GM12864 (cell line): ENCODE measurements at regions not wholly inside any gene's neighbourhood (a gene's known extent, or its start where the extent isn't known, plus 50 kb on each side); places are given as distances from the start of the nearest gene placed in this dataset.

Experiments used
- DNase-seq: peaks from one replicate; pipeline ENCODE4 v3.0.0-alpha.2; 2011; ENCODE audit warnings: low read depth
- H3K4me3 ChIP-seq: 2 replicates; pipeline ENCODE4 v1.5.1; 2011; ENCODE audit warnings: mild to moderate bottlenecking, low read depth, low read length, control low read depth
- CTCF ChIP-seq: IDR thresholded peaks from 2 replicates; pipeline ENCODE4 v1.5.1; 2011; ENCODE audit warnings: low read depth, mild to moderate bottlenecking, moderate library complexity, low read length, control low read depth, inconsistent platforms; ENCODE audit errors: missing control alignments

- H3K4me3 ChIP-seq: no peak overlapping the region
- DNase-seq: no peak
These were observed 141.3 kb upstream of the MAOA start for GRCh38 chrX:43514820-43515219.

GRCh38 chrX:43522582-43522981 is 133.5 kb upstream of the MAOA start:
- no peak overlapping the region for H3K4me3 ChIP-seq
- TF ChIP-seq CTCF: no peak
- no peak for DNase-seq

More at GRCh38 chrX:43514820-43515219, 141.3 kb upstream of the MAOA start:
- TF ChIP-seq CTCF: no peak

GRCh38 chrX:43525901-43526610 is 130.0 kb upstream of the MAOA start:
- DNase-seq: no peak
- H3K4me3 ChIP-seq: no peak overlapping the region
- TF ChIP-seq CTCF: no peak

GRCh38 chrX:43526878-43527277 is 129.2 kb upstream of the MAOA start:
- TF ChIP-seq CTCF: no peak
- no peak overlapping the region for H3K4me3 ChIP-seq
- no peak for DNase-seq

GRCh38 chrX:43527801-43528200 is 128.3 kb upstream of the MAOA start:
- no peak overlapping the region for H3K4me3 ChIP-seq
- no peak for DNase-seq
- no peak for TF ChIP-seq CTCF

- H3K4me3 ChIP-seq: no peak overlapping the region
- TF ChIP-seq CTCF: no peak
- no peak for DNase-seq
These were observed 125.3 kb upstream of the MAOA start for GRCh38 chrX:43530837-43531236.

- H3K4me3 ChIP-seq: no peak overlapping the region
- no peak for DNase-seq
- no peak for TF ChIP-seq CTCF
These were observed 115.8 kb upstream of the MAOA start for GRCh38 chrX:43540318-43540717.
